OCI-LY1 (cell line): ENCODE measurements at regions not wholly inside any gene's neighbourhood (a gene's known extent, or its start where the extent isn't known, plus 50 kb on each side); places are given as distances from the start of the nearest gene placed in this dataset.

Source experiments
- H2AFZ ChIP-seq: fragments of 200-600 bp; sonication (generic), shearing (Covaris generic); 2 replicates; pipeline ENCODE4 v1.6.0; 2014; ENCODE audit warnings: antibody characterized with exemption, mild to moderate bottlenecking, low read length
- H3F3A ChIP-seq: fragments of 200-600 bp; sonication (generic), shearing (Covaris generic); 2 replicates; pipeline ENCODE4 v1.6.0; 2014; ENCODE audit warnings: mild to moderate bottlenecking, antibody characterized with exemption, low read length, moderate library complexity; ENCODE audit not compliant: insufficient read depth
- H3K27ac ChIP-seq: fragments of 200-600 bp; sonication (generic); 2 replicates; pipeline ENCODE4 v1.5.1; 2014; ENCODE audit warnings: low read length, mixed run types, mild to moderate bottlenecking, low read depth; ENCODE audit not compliant: poor library complexity, severe bottlenecking
- H3K27me3 ChIP-seq: fragments of 200-600 bp; sonication (generic); 2 replicates; pipeline ENCODE4 v1.6.0; 2014; ENCODE audit warnings: antibody characterized with exemption, mild to moderate bottlenecking, low read length, moderate library complexity; ENCODE audit not compliant: insufficient read depth
- H3K36me3 ChIP-seq: fragments of 200-600 bp; sonication (generic); 2 replicates; pipeline ENCODE4 v1.6.1; 2014; ENCODE audit warnings: mild to moderate bottlenecking, antibody characterized with exemption, low read length, moderate library complexity, mixed read lengths; ENCODE audit not compliant: insufficient read depth
- H3K4me1 ChIP-seq: fragments of 200-600 bp; sonication (generic); 2 replicates; pipeline ENCODE4 v1.5.1; 2014; ENCODE audit warnings: mild to moderate bottlenecking, low read length, moderate library complexity; ENCODE audit not compliant: insufficient read depth, severe bottlenecking
- H3K4me2 ChIP-seq: fragments of 200-600 bp; sonication (generic), shearing (Covaris generic); 2 replicates; pipeline ENCODE4 v1.6.1; 2014; ENCODE audit warnings: low read length
- H3K4me3 ChIP-seq: fragments of 200-600 bp; sonication (generic); 2 replicates; pipeline ENCODE4 v1.5.1; 2014; ENCODE audit warnings: low read length, low read depth, mild to moderate bottlenecking, mixed read lengths; ENCODE audit not compliant: poor library complexity, severe bottlenecking
- H3K79me2 ChIP-seq: fragments of 200-600 bp; shearing (Covaris generic); 2 replicates; pipeline ENCODE4 v1.6.1; 2016; ENCODE audit warnings: mixed run types, low read length, mixed read lengths; ENCODE audit not compliant: insufficient read depth
- H3K9ac ChIP-seq: fragments of 200-600 bp; sonication (generic), shearing (Covaris generic); 2 replicates; pipeline ENCODE4 v1.6.1; 2014; ENCODE audit warnings: mild to moderate bottlenecking, low read length, mixed read lengths
- H3K9me2 ChIP-seq: fragments of 200-600 bp; sonication (generic), shearing (Covaris generic); 2 replicates; pipeline ENCODE4 v1.6.1; 2014; ENCODE audit warnings: low read depth, mild to moderate bottlenecking, low read length, mixed read lengths
- H3K9me3 ChIP-seq: fragments of 200-600 bp; shearing (Covaris generic); 2 replicates; pipeline ENCODE4 v1.6.1; 2014; ENCODE audit warnings: low read length, mixed read lengths
- H4K20me1 ChIP-seq: fragments of 200-600 bp; sonication (generic), shearing (Covaris generic); 2 replicates; pipeline ENCODE4 v1.6.0; 2016; ENCODE audit warnings: mild to moderate bottlenecking, low read length; ENCODE audit not compliant: insufficient read depth
- EZH2 ChIP-seq: fragments of 200-600 bp; sonication (generic), shearing (Covaris generic); IDR thresholded peaks from 2 replicates; pipeline ENCODE4 v1.8.0; 2017; ENCODE audit warnings: borderline replicate concordance, mixed run types, mild to moderate bottlenecking, antibody characterized with exemption, low read length, moderate library complexity, mixed read lengths
- TF ChIP-seq, protein P1 (sequence below): fragments of 200-600 bp; sonication (generic), shearing (Covaris generic); IDR thresholded peaks from 2 replicates; pipeline ENCODE4 v1.5.1; 2017; ENCODE audit warnings: mild to moderate bottlenecking, antibody characterized with exemption, low read length, moderate library complexity, mixed read lengths

DNA sequence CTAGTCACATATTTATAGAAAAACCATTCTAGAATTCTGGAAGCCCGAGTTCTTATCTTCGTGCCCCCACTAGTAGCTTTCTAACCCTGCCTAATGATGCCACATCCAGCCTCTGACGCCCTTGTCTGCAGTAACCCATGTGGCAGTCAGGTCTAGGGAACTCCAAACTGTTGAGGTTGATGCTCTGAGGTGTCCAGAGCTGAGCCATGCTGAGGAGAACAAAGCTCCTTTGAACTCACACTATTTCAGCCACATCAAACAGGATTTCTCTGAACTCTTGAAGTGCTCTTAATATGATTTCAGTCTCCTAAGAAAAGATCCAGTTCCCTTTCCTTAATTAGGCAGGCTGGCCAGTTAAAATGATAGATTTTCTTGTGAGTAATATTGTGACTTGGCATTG is 150.5 kb upstream of the ST8SIA2 start:
- Histone ChIP-seq H3K4me1 (no peaks in the 10 kb centered on the region), H3K79me2 (no peaks in the 10 kb centered on the region), H4K20me1 (no peaks in the 10 kb centered on the region), H3K4me2 (no peak overlapping the region), H3K9me3 (no peaks in the 10 kb centered on the region), H3K9me2 (no peaks in the 10 kb centered on the region), H3K4me3 (no peak overlapping the region), H3K36me3 (no peaks in the 10 kb centered on the region), H3K27ac (no peak overlapping the region), H3K9ac (no peak overlapping the region), H3K27me3 (no peaks in the 10 kb centered on the region), H2AFZ (no peak overlapping the region), H3F3A (no peaks in the 10 kb centered on the region)
- TF ChIP-seq, protein P1, sequence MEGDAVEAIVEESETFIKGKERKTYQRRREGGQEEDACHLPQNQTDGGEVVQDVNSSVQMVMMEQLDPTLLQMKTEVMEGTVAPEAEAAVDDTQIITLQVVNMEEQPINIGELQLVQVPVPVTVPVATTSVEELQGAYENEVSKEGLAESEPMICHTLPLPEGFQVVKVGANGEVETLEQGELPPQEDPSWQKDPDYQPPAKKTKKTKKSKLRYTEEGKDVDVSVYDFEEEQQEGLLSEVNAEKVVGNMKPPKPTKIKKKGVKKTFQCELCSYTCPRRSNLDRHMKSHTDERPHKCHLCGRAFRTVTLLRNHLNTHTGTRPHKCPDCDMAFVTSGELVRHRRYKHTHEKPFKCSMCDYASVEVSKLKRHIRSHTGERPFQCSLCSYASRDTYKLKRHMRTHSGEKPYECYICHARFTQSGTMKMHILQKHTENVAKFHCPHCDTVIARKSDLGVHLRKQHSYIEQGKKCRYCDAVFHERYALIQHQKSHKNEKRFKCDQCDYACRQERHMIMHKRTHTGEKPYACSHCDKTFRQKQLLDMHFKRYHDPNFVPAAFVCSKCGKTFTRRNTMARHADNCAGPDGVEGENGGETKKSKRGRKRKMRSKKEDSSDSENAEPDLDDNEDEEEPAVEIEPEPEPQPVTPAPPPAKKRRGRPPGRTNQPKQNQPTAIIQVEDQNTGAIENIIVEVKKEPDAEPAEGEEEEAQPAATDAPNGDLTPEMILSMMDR = no peak
- TF ChIP-seq EZH2 = no peak

DNA sequence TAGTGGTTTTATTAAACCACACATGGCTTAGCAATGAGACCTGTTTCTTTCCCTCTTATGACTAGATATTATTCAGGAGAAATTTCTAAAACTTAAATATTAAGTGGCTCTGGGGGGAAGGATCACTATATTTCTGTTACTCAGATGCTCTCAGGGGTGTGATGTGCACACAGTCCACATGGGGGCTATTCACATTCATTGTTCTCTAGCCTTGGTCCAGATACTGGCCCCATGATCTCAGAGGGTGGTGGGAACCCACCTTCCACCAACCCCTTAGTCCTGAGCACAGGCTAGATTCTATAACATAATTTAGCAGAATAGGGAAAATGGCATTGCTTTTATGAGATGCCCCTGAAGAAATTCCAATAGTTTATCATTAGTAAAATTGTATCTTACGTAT is 149.0 kb upstream of the ST8SIA2 start:
- Histone ChIP-seq H4K20me1 (no peaks in the 10 kb centered on the region), H3K4me1 (no peaks in the 10 kb centered on the region), H3F3A (no peaks in the 10 kb centered on the region), H3K9me2 (no peaks in the 10 kb centered on the region), H3K4me2 (no peak overlapping the region), H3K27ac (no peak overlapping the region), H3K27me3 (no peaks in the 10 kb centered on the region), H3K36me3 (no peaks in the 10 kb centered on the region), H3K79me2 (no peaks in the 10 kb centered on the region), H3K9me3 (no peaks in the 10 kb centered on the region), H2AFZ (no peak overlapping the region), H3K9ac (no peak overlapping the region), H3K4me3 (no peak overlapping the region)
- TF ChIP-seq, protein P1 = no peak

DNA sequence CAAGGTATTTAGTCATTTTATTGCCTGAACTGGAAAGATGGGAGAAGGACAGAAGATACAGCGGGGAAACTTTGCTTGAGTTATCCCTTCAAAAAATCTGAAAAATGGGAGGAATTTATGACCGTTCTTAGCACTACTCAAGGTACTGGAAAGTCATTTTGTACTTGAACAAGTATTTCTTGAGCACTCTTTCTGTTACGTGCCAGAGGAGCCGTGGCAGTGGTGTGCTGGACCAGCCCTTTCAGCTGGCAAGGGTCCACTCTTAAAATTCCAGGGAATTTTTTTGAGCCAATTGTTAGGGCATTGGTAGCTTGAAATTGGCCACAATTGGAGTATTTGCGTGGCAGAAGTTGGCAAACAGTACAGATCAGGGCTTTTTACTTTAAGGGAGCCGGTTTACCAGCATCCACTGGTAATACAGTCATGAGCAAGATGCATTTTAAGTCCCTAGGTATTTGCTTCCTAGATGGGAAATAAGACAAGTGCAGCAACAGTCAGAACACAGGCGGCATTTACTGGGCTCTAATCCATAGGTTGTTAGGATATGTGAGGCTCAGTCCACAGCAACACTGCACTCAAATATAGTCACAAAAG is 145.9 kb upstream of the ST8SIA2 start:
- no peak overlapping the region for H3K4me3 ChIP-seq
- H3K27me3 ChIP-seq = no peaks in the 10 kb centered on the region
- H3K27ac ChIP-seq = no peak overlapping the region
- no peaks in the 10 kb centered on the region for H3K4me1 ChIP-seq
- no peaks in the 10 kb centered on the region for H3F3A ChIP-seq
- H3K79me2 ChIP-seq = no peaks in the 10 kb centered on the region
- H4K20me1 ChIP-seq = no peaks in the 10 kb centered on the region
- H3K9me3 ChIP-seq = no peaks in the 10 kb centered on the region
- TF ChIP-seq, protein P1 = no peak
- TF ChIP-seq EZH2 = no peak
- no peaks in the 10 kb centered on the region for H3K36me3 ChIP-seq
- H3K9me2 ChIP-seq = no peaks in the 10 kb centered on the region
- no peak overlapping the region for H3K9ac ChIP-seq
- no peak overlapping the region for H3K4me2 ChIP-seq
- H2AFZ ChIP-seq = no peak overlapping the region
